ENCODE measurements at regions not wholly inside any gene's neighbourhood (a gene's known extent, or its start where the extent isn't known, plus 50 kb on each side); places are given as distances from the start of the nearest gene placed in this dataset.

DNA sequence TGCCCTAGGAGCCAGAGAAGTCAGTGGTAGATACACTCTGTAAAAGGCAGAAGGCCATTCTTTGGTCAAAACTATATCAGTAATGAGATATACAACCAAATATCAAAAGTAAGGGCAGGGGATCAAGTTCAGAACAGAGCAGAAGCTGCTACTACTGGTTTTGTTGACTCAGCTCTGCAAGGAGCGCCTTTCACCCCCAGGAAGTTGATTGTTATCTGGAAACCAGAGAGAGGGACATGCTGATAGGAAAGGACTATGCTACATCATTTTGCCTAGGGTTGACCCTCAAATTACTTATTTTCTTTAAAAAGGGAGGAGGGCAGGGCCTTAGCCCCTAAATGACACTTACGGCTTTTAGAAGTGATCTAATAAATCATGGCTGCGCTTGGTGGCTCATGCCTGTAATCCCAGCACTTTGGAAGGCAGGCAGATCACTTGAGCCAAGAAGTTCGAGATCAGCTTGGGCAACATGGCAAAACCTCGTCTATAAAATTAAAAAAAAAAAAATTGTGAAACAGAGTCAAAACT is 194.0 kb downstream of the KLHL28 start:
- TF ChIP-seq, protein P1, sequence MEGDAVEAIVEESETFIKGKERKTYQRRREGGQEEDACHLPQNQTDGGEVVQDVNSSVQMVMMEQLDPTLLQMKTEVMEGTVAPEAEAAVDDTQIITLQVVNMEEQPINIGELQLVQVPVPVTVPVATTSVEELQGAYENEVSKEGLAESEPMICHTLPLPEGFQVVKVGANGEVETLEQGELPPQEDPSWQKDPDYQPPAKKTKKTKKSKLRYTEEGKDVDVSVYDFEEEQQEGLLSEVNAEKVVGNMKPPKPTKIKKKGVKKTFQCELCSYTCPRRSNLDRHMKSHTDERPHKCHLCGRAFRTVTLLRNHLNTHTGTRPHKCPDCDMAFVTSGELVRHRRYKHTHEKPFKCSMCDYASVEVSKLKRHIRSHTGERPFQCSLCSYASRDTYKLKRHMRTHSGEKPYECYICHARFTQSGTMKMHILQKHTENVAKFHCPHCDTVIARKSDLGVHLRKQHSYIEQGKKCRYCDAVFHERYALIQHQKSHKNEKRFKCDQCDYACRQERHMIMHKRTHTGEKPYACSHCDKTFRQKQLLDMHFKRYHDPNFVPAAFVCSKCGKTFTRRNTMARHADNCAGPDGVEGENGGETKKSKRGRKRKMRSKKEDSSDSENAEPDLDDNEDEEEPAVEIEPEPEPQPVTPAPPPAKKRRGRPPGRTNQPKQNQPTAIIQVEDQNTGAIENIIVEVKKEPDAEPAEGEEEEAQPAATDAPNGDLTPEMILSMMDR (optimal IDR thresholded peaks at IDR 0.05 in 1 of 3, IDR thresholded peaks at IDR 0.05 in 1 of 3, conservative IDR thresholded peaks at IDR 0.05 in 1 of 3; ENCODE audit: extremely low read depth in 1 of 3, insufficient read depth in 2 of 3, low read length in 3 of 3) = no peak
- TF ChIP-seq EZH2 (IDR thresholded peaks at IDR 0.05; ENCODE audit: low read length) = no peak

Measured in keratinocyte (primary cell).